HEK293 (cell line): ENCODE measurements at regions not wholly inside any gene's neighbourhood (a gene's known extent, or its start where the extent isn't known, plus 50 kb on each side); places are given as distances from the start of the nearest gene placed in this dataset.

ENCODE experiments used
- CTCF ChIA-PET: fragments of 350-600 bp; formaldehyde crosslinking; extraction: SDS; loops from one replicate; lab custom pipeline; 2021; ENCODE audit warnings: antibody characterized with exemption; lab: Yijun Ruan, JAX
- POLR2A ChIA-PET: fragments of 300-600 bp; formaldehyde crosslinking; extraction: SDS; loops from one replicate; lab custom pipeline; 2020; ENCODE audit warnings: antibody characterized with exemption, inconsistent platforms; lab: Yijun Ruan, JAX
- H3K27ac ChIP-seq: fragments of 200-500 bp; sonication (Bioruptor generic); 2 replicates; pipeline ENCODE4 v1.5.1; 2014; ENCODE audit warnings: low read depth, low read length, control low read depth, inconsistent platforms; ENCODE audit errors: extremely low read depth
- H3K36me3 ChIP-seq, 2 experiments: fragments of 200-500 bp in 1 of 2; sonication (Bioruptor generic) in 1 of 2; 1 replicate in 1 of 2; 2 replicates in 1 of 2; pipeline ENCODE4 v1.5.1; 2014 to 2017; ENCODE audit warnings: inconsistent platforms in 2 of 2, low read length in 2 of 2; ENCODE audit not compliant: control insufficient read depth in 2 of 2, insufficient read depth in 1 of 2
- H3K4me1 ChIP-seq: fragments of 200-500 bp; sonication (Bioruptor generic); 2 replicates; pipeline ENCODE4 v1.5.1; 2014; ENCODE audit warnings: mild to moderate bottlenecking, low read length, inconsistent platforms; ENCODE audit not compliant: control insufficient read depth, insufficient read depth
- H3K4me3 ChIP-seq: 2 replicates; pipeline ENCODE4 v1.5.1; 2011; ENCODE audit warnings: low read depth, mild to moderate bottlenecking, control low read depth, low read length, moderate library complexity
- H3K9me3 ChIP-seq: fragments of 200-500 bp; sonication (Bioruptor generic); 2 replicates; pipeline ENCODE4 v1.5.1; 2014; ENCODE audit warnings: low read depth, low read length, inconsistent platforms; ENCODE audit not compliant: control insufficient read depth, insufficient read depth
- BCL11B ChIP-seq: fragments of 450-650 bp; formaldehyde crosslinking; IDR thresholded peaks from 2 replicates; pipeline ENCODE4 v1.5.1; 2016; ENCODE audit warnings: low read depth, missing biosample characterization, missing genetic modification characterization
- EGR2 ChIP-seq: fragments of 450-650 bp; formaldehyde crosslinking; IDR thresholded peaks from 2 replicates; pipeline ENCODE4 v1.5.1; 2016; ENCODE audit warnings: low read depth, missing biosample characterization, missing genetic modification characterization
- HOXA7 ChIP-seq: sonication (generic); formaldehyde crosslinking; IDR thresholded peaks from 2 replicates; pipeline ENCODE4 v1.8.1; 2022; ENCODE audit warnings: missing genetic modification reagents, borderline replicate concordance
- TSHZ1 ChIP-seq: fragments of 450-650 bp; formaldehyde crosslinking; IDR thresholded peaks from 2 replicates; pipeline ENCODE4 v1.5.1; 2016; ENCODE audit warnings: missing biosample characterization, missing genetic modification characterization, borderline replicate concordance
- ZBTB1 ChIP-seq: fragments of 450-650 bp; formaldehyde crosslinking; IDR thresholded peaks from 2 replicates; pipeline ENCODE4 v1.5.1; 2016; ENCODE audit warnings: missing biosample characterization, missing genetic modification characterization
- ZBTB21 ChIP-seq: fragments of 450-650 bp; formaldehyde crosslinking; IDR thresholded peaks from 2 replicates; pipeline ENCODE4 v1.5.1; 2017; ENCODE audit warnings: missing biosample characterization, missing genetic modification characterization
- ZBTB26 ChIP-seq: fragments of 450-650 bp; formaldehyde crosslinking; optimal IDR thresholded peaks from 2 replicates; pipeline ENCODE3; 2016; ENCODE audit warnings: missing biosample characterization, mild to moderate bottlenecking, missing genetic modification characterization
- ZNF146 ChIP-seq: fragments of 450-650 bp; formaldehyde crosslinking; IDR thresholded peaks from 2 replicates; pipeline ENCODE4 v1.5.1; 2016; ENCODE audit warnings: missing biosample characterization, missing genetic modification characterization
- ZNF221 ChIP-seq: fragments of 450-650 bp; formaldehyde crosslinking; IDR thresholded peaks from 2 replicates; pipeline ENCODE4 v1.5.1; 2017; ENCODE audit warnings: missing biosample characterization, missing genetic modification characterization, borderline replicate concordance
- ZNF416 ChIP-seq: fragments of 450-650 bp; formaldehyde crosslinking; IDR thresholded peaks from 2 replicates; pipeline ENCODE4 v1.5.1; 2016; ENCODE audit warnings: missing biosample characterization, missing genetic modification characterization
- ZNF670 ChIP-seq: fragments of 450-650 bp; formaldehyde crosslinking; IDR thresholded peaks from 2 replicates; pipeline ENCODE4 v1.5.1; 2016; ENCODE audit warnings: missing biosample characterization, missing genetic modification characterization, low read depth
- ZNF837 ChIP-seq: fragments of 450-650 bp; formaldehyde crosslinking; IDR thresholded peaks from 2 replicates; pipeline ENCODE4 v1.5.1; 2016; ENCODE audit warnings: missing biosample characterization, missing genetic modification characterization
- ZNF843 ChIP-seq: fragments of 450-650 bp; formaldehyde crosslinking; IDR thresholded peaks from 2 replicates; pipeline ENCODE4 v1.5.1; 2016; ENCODE audit warnings: missing biosample characterization, missing genetic modification characterization
- ZSCAN16 ChIP-seq: fragments of 450-650 bp; formaldehyde crosslinking; IDR thresholded peaks from 2 replicates; pipeline ENCODE4 v1.5.1; 2016; ENCODE audit warnings: missing biosample characterization, missing genetic modification characterization
- ZSCAN4 ChIP-seq: fragments of 450-650 bp; formaldehyde crosslinking; IDR thresholded peaks from 2 replicates; pipeline ENCODE4 v1.5.1; 2017; ENCODE audit warnings: missing biosample characterization, missing genetic modification characterization
- ZXDB ChIP-seq: fragments of 450-650 bp; formaldehyde crosslinking; IDR thresholded peaks from 2 replicates; pipeline ENCODE4 v1.5.1; 2016; ENCODE audit warnings: missing biosample characterization, missing genetic modification characterization
- TF ChIP-seq, protein P1 (sequence below): fragments of 450-650 bp; formaldehyde crosslinking; IDR thresholded peaks from 2 replicates; pipeline ENCODE4 v1.5.0; 2017; ENCODE audit warnings: missing biosample characterization, missing genetic modification characterization, borderline replicate concordance
- TF ChIP-seq, protein P2 (sequence below): fragments of 450-650 bp; formaldehyde crosslinking; IDR thresholded peaks from 2 replicates; pipeline ENCODE4 v1.5.1; 2016; ENCODE audit warnings: missing biosample characterization, missing genetic modification characterization
- TF ChIP-seq, protein P3 (sequence below): fragments of 450-650 bp; formaldehyde crosslinking; IDR thresholded peaks from 2 replicates; pipeline ENCODE4 v1.5.1; 2016; ENCODE audit warnings: missing biosample characterization, missing genetic modification characterization

DNA sequence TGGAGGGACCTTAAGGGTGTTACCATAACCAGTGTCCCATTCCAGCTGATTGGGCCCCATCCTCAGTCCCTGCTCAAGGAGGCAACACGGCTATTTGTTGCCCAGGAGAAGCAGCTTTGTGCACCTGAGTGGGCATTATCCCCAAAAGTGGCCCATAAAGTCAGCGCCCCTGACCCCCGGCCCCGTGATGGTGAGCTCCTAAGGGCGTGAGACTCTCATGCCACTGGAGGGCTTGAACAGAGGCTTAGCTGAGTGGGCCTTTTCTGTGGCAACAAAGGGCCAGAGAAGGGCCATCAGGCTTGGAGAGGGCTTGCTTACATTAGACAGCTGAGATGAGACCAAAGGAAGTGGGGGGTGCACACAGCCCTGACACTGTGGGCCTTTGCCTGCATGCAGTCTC lies 99.2 kb upstream of the RAB6C start:
- CTCF ChIA-PET = interaction anchor here (0.6 kb wide), 1 partner anchor 470 kb away, joined by 5 read pairs; no protein-coding TSS in a partner anchor
- H3K4me1 ChIP-seq = no peaks in the 10 kb centered on the region
- TF ChIP-seq ZSCAN4 (tag by site-specific recombination) (no peak), EGR2 (tag by site-specific recombination) (no peak), ZBTB1 (tag by site-specific recombination) (no peak), ZSCAN16 (tag by site-specific recombination) (no peak)
- H3K4me3 ChIP-seq = no peak overlapping the region
- H3K36me3 ChIP-seq = no peaks in the 10 kb centered on the region
- POLR2A ChIA-PET = no interaction called here
- no peak overlapping the region for H3K27ac ChIP-seq
- H3K9me3 ChIP-seq = no peaks in the 10 kb centered on the region

GRCh38 chr2:129880971-129881370 lies 98.5 kb upstream of the RAB6C start:
- Histone ChIP-seq H3K36me3 (no peaks in the 10 kb centered on the region), H3K4me1 (no peaks in the 10 kb centered on the region), H3K9me3 (no peaks in the 10 kb centered on the region), H3K27ac (no peak overlapping the region), H3K4me3 (no peak overlapping the region)
- ChIA-PET CTCF (no interaction called here), POLR2A (no interaction called here)
- no peak for TF ChIP-seq ZBTB21
- TF ChIP-seq ZNF843 (tag by site-specific recombination) = no peak
- TF ChIP-seq HOXA7 (CRISPR knock-in tag) = no peak
- no peak for TF ChIP-seq BCL11B (tag by site-specific recombination)
- no peak for TF ChIP-seq ZNF416 (tag by site-specific recombination)
- TF ChIP-seq ZNF837 (tag by site-specific recombination) = no peak
- TF ChIP-seq, protein P1, sequence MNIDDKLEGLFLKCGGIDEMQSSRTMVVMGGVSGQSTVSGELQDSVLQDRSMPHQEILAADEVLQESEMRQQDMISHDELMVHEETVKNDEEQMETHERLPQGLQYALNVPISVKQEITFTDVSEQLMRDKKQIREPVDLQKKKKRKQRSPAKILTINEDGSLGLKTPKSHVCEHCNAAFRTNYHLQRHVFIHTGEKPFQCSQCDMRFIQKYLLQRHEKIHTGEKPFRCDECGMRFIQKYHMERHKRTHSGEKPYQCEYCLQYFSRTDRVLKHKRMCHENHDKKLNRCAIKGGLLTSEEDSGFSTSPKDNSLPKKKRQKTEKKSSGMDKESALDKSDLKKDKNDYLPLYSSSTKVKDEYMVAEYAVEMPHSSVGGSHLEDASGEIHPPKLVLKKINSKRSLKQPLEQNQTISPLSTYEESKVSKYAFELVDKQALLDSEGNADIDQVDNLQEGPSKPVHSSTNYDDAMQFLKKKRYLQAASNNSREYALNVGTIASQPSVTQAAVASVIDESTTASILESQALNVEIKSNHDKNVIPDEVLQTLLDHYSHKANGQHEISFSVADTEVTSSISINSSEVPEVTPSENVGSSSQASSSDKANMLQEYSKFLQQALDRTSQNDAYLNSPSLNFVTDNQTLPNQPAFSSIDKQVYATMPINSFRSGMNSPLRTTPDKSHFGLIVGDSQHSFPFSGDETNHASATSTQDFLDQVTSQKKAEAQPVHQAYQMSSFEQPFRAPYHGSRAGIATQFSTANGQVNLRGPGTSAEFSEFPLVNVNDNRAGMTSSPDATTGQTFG = no peak
- TF ChIP-seq, protein P2, sequence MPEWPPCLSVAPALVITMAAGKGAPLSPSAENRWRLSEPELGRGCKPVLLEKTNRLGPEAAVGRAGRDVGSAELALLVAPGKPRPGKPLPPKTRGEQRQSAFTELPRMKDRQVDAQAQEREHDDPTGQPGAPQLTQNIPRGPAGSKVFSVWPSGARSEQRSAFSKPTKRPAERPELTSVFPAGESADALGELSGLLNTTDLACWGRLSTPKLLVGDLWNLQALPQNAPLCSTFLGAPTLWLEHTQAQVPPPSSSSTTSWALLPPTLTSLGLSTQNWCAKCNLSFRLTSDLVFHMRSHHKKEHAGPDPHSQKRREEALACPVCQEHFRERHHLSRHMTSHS = no peak
- TF ChIP-seq, protein P3, sequence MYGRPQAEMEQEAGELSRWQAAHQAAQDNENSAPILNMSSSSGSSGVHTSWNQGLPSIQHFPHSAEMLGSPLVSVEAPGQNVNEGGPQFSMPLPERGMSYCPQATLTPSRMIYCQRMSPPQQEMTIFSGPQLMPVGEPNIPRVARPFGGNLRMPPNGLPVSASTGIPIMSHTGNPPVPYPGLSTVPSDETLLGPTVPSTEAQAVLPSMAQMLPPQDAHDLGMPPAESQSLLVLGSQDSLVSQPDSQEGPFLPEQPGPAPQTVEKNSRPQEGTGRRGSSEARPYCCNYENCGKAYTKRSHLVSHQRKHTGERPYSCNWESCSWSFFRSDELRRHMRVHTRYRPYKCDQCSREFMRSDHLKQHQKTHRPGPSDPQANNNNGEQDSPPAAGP (tag by site-specific recombination) = no peak
- TF ChIP-seq EGR2 (tag by site-specific recombination) = no peak
- TF ChIP-seq ZXDB (tag by site-specific recombination) = no peak
- no peak for TF ChIP-seq ZNF670 (tag by site-specific recombination)
- TF ChIP-seq ZBTB26 (tag by site-specific recombination) = no peak
- no peak for TF ChIP-seq ZNF221 (tag by site-specific recombination)
- no peak for TF ChIP-seq ZNF146 (tag by site-specific recombination)
- TF ChIP-seq TSHZ1 (tag by site-specific recombination) = no peak
